HG03457 (cell line): ENCODE measurements at regions not wholly inside any gene's neighbourhood (a gene's known extent, or its start where the extent isn't known, plus 50 kb on each side); places are given as distances from the start of the nearest gene placed in this dataset.
"Not testable (repeated sequence)": the region's sequence is repeated elsewhere in the genome, so short reads cannot be mapped to it uniquely, and the experiment has no call there.

Experiments used
- ATAC-seq: cut with Tn5 transposase; IDR thresholded peaks from one replicate; pipeline ENCODE4 v1.9.1; 2021; ENCODE audit warnings: moderate number of reproducible peaks; ENCODE audit not compliant: unreplicated experiment

DNA sequence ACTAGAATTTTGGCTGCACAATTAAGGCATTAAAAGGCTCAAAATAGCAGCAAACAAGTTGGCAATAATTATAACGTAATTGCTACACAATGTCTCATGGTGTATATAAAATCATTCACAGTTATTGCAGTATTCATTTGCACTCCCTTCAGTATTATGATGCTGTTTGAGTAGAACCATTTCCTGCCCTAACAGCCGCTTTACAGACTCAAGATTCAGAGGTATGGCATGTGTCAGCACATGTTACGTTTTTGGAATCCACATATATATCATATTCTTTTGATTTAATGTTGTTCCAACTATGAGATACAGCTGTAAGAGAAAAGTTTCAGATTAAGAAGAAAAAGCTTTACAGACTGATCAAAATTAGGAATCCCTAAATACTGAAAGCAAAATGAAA, 56.3 kb upstream of the NCKAP5 start:
- ATAC-seq = no peak

GRCh38 chr2:133627741-133628140, 59.5 kb upstream of the NCKAP5 start:
- ATAC-seq = no peak

GRCh38 chr2:133633309-133633708, 65.0 kb upstream of the NCKAP5 start:
- no peak for ATAC-seq

DNA sequence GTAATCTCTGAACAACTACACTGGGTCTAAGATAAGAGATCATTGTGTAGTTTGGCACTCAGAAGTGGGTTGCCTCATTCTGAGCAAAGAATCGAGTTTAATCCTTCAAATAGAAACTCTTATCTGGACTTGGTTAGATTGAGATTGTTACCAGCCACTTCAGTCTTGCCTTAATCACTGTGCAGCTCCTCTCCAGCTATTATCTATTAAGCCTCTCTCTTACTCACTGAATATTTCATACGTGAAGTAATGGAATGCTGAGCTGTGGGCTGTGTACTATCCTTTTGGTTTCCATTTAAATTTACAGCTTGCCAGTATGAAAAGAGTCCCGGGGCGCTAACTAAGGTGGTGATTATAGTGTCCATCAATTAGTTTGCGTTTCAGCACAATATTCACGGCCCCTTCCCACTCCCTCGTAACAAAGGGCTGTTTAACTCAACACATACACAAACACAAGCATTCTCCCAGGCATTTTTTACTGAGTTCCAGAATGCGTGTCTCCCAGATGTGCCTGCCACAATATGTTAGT, 65.7 kb upstream of the NCKAP5 start:
- no peak for ATAC-seq

- ATAC-seq = no peak
Observed at GRCh38 chr2:133635131-133635530, 66.9 kb upstream of the NCKAP5 start.

DNA sequence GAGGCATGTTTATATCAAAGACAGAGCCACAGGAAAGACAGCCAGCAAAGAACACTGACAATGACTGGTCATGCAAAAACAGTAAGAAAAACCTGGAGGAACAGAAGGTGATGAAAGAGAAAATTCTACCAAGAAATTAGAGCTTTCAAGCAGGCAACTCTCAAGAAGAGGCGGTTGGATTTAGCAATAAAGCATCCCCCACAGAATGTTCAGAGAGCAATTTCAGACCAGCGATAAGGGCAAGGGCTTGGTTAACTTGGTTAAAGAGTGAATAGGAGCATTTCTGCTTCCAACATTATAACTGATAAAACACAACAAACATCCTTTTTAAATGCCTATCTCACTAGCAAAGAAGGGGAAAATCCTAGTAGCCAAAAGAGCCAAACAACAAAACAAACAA, 68.0 kb upstream of the NCKAP5 start:
- ATAC-seq = no peak

DNA sequence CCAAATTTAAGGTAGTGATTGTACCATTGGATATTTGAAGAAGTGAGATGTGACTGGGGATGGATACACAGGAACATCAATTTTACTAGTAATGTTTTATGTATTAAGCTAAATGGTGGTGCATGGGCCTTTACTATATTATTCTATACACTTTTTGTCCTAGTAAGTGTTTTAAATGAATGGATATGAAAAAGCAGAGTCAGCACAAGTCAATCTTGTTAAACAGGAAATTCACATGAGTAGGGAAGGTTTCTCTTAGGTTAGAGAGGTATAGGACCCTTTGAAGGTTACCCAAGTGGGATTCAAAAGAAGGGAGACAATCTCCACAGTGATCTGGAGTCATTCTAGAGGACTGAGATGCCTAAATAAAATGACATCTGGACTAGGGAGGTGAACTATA, 71.8 kb upstream of the NCKAP5 start:
- no peak for ATAC-seq

- no peak for ATAC-seq
Observed at GRCh38 chr2:133641497-133641896, 73.2 kb upstream of the NCKAP5 start.

DNA sequence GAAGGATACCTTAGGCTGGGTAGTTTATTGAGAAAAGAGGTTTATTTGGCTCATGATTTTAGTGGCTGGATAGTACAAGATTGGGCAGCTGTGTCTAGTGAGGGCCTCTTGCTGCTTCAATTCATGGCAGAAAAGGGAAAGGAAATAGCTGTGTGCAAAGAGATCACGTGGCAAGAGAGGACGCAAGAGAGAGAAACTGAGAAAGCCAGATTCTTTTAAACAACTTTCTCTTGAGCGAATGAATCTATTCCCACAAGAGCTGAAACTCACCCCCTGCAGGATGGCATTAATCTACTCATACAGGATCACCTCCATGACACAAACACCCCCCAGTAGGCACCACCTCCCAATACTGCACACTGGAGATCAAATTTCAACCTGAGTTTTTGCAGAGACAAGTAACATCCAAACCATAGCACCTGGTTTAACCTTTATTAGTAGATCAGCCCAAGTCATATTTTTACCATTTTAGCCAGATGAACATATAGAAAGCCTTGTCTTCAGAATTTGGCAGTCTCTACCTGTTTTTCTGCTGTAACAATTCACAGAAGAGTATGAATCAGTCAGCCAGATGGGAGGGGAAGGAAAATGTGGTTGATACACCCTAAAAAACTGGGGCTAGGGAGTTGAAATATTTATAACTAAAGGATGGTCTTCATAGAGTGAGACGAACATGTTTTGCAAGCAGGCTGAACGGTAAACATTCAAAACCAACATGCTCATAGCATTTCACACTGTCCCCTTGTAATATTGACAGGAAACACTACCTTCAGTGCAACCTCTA, 73.9 kb upstream of the NCKAP5 start:
- no peak for ATAC-seq

GRCh38 chr2:133642791-133643191, 74.5 kb upstream of the NCKAP5 start:
- ATAC-seq = no peak

DNA sequence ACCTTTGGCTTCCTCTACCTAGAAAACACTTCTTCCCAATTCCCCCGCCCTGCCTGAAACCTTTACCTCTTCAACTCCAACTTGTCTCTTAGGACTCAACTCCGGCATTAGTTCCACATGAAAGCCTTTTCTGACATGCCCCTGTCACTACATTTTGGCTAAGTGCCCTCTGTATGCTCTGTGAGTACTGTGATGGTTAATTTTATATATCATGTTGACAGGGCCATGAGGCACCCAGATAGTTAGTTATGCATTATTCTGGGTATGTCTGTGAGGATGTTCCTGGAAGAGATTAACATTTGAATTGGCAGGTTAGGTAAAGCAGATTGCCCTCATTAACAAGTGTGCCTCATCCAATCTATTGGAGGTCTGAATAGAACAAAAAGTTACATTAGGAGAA, 75.6 kb upstream of the NCKAP5 start:
- ATAC-seq = no peak

- ATAC-seq = no peak
Observed at GRCh38 chr2:133644846-133645245, 76.6 kb upstream of the NCKAP5 start.

DNA sequence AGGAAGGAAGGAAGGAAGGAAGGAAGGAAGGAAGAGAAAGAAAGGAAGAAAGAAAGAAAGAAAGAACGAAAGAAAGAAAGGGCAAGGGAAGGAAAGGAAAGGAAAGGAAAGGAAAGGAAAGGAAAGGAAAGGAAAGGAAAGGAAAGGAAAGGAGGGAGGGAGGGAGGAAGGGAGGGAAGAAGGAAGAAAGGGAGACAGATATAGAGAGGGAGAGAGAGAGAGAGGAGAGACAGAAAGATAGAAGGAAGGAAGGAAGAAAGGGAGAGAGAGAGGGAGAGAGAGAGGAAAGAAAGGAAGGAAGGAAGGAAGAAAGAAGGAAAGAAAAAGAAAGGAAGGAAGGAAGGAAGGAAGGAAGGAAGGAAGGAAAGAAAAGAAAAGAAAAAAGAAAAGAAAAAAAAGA, 79.1 kb upstream of the NCKAP5 start:
- not testable (repeated sequence) for ATAC-seq

DNA sequence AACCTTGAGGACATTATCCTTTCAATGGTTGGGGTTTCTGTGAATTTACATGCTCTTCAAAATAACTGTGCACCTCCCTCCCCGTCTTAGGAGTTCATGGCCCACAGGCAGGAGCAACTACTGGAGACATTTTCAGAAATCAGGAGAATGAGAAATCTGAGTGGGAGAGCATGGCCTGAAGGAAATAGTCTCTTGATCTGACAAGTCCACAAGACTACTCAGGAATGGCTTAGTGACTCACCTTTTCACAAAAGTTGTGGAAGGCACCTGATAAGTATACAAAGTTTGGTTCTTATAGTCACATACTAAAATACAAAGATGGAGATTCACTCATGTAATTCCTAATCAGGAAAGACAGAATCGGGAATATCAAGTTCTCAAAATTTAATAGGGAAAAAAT, 83.6 kb upstream of the NCKAP5 start:
- no peak for ATAC-seq

GRCh38 chr2:133652398-133652797, 84.1 kb upstream of the NCKAP5 start:
- no peak for ATAC-seq

GRCh38 chr2:133653056-133653455, 84.8 kb upstream of the NCKAP5 start:
- ATAC-seq = no peak

GRCh38 chr2:133654949-133655348, 86.7 kb upstream of the NCKAP5 start:
- no peak for ATAC-seq

DNA sequence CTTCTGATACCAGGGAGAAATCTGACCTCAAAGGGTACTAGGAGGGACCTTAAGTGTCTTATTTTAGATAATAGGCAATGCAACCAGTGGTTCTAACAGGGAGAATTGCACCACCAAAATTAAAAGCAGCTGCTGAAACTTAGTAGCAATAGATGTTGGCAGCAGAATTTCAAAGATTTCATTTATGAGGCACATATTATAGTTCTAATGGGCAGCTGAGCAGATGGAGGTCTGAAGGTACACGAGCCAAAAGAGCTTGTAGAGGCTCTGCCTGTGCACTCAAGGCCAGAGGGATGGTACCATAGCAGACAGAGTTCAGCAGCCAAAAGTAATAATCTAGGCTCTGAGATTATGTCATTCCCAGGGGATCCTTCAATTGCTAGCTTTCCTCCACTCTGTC, 87.3 kb upstream of the NCKAP5 start:
- ATAC-seq = no peak

- no peak for ATAC-seq
Observed at GRCh38 chr2:133657591-133657990, 89.3 kb upstream of the NCKAP5 start.

DNA sequence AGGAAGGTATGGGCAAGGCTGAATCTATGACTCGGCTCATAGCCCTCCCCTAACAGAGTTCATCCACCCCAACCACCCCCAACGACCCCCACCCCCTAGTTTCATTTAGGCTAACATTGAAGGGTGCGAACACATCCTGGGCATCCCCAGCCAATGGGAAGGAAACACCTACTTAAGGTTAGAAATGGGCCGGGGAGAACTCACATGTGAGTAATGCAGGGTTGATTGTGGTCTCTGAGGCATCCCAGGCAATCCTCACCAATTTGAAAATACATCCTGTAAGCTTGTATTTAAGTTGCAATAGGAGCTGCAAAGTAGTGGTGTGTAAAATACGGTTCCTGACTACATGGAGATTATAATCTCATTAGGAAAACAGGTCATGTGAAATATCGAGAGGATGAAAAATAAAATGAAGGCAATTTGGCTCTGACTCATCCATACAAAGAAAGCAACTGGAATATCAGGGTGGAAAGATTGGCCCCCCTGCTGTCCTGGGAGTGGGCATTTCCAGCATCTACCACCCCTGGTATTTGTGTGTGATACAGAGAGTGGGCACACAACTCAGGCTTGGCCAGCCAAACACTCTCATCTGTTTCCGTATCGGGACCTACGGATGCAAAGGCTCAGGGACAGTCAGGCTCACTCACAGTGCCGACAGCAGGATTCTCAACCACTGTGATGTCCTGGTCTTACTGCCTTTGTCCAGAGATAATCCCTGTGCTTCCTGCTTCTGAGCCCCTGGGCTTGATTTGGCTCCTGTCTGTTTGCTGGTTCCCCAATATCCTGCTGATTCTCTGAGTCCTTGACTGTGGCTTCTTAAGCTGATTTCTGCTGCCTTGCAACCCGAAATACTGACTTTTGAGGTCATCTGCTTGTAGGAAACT, 90.0 kb upstream of the NCKAP5 start:
- no peak for ATAC-seq

- no peak for ATAC-seq
Observed at GRCh38 chr2:133660510-133660909, 92.2 kb upstream of the NCKAP5 start.

DNA sequence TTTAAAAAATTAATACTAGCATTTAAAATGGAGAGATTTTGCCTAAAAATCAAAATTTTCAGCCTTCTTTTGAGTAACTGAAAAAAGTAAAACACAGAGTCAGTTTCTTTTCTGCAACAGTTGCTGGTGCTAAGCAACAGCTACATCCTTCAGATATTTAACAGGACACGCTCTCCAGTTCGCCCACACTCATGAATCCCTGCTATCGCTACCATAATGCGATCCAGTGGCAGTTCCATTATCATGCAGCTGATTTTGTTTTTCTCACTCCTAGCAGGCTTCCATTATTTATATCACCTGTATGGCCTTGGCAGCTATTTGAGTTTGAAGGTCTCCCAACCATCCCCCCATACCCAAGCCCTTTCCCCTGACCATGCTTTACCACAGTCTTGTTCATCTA, 93.1 kb upstream of the NCKAP5 start:
- no peak for ATAC-seq
